Gastroesophageal sphincter (tissue), 4 donors: ENCODE measurements at regions not wholly inside any gene's neighbourhood (a gene's known extent, or its start where the extent isn't known, plus 50 kb on each side); places are given as distances from the start of the nearest gene placed in this dataset.

Experiments used
- ATAC-seq: fragments of 150-250 bp; one replicate; pipeline ENCODE4 v1.9.1; 2016; ENCODE audit warnings: mild to moderate bottlenecking, moderate library complexity
- H3K27ac ChIP-seq, 4 donors: fragments of 200-600 bp; sonication (generic) in 3 of 4; 1 replicate in 3 of 4; 2 replicates in 1 of 4; pipeline ENCODE4 v1.5.1; 2016 to 2019
- H3K27me3 ChIP-seq: fragments of 200-600 bp; sonication (generic); one replicate; pipeline ENCODE4 v1.5.1; 2019
- H3K36me3 ChIP-seq, 2 donors: fragments of 200-600 bp; sonication (generic); one replicate each; pipeline ENCODE4 v1.5.1; 2019; ENCODE audit warnings: control low read depth in 1 of 2
- H3K4me1 ChIP-seq, 3 donors: fragments of 200-600 bp; sonication (generic); 1 replicate in 2 of 3; 2 replicates in 1 of 3; pipeline ENCODE4 v1.5.1; 2016 to 2019; ENCODE audit warnings: control low read depth in 2 of 3
- H3K4me3 ChIP-seq, 2 donors: fragments of 200-600 bp; sonication (generic); one replicate each; pipeline ENCODE4 v1.5.1; 2019; ENCODE audit warnings: mild to moderate bottlenecking in 1 of 2, moderate library complexity in 1 of 2
- H3K9me3 ChIP-seq, 3 donors: fragments of 200-600 bp; sonication (generic); one replicate each; pipeline ENCODE4 v1.5.1; 2017 to 2019; ENCODE audit warnings: control low read depth in 2 of 3
- CTCF ChIP-seq, 4 experiments: fragments of 200-600 bp in 2 of 4; fragments of 450-650 bp in 2 of 4; sonication (generic) in 1 of 4; IDR thresholded peaks; one replicate each; pipeline ENCODE4 v1.5.1; 2017 to 2019; ENCODE audit warnings: antibody characterized with exemption in 4 of 4, mild to moderate bottlenecking in 2 of 4, moderate library complexity in 2 of 4
- EP300 ChIP-seq: sonication (generic); formaldehyde crosslinking; IDR thresholded peaks from one replicate; pipeline ENCODE4 v1.6.1; 2017; ENCODE audit warnings: antibody characterized with exemption, mild to moderate bottlenecking
- POLR2A ChIP-seq, 2 donors: fragments of 450-650 bp; IDR thresholded peaks; one replicate each; pipeline ENCODE4 v1.6.1; 2017; ENCODE audit warnings: antibody characterized with exemption in 2 of 2, mild to moderate bottlenecking in 2 of 2, moderate library complexity in 1 of 2
- POLR2AphosphoS5 ChIP-seq: sonication (generic); formaldehyde crosslinking; IDR thresholded peaks from one replicate; pipeline ENCODE4 v1.6.1; 2017; ENCODE audit warnings: antibody characterized with exemption
- WGBS, 2 donors: methylation state at CpG; one replicate each; pipeline ENCODE4 v1.1.5; 2018; ENCODE audit warnings: low coverage in 1 of 2; 5-methylcytosine and 5-hydroxymethylcytosine counted together

- TF ChIP-seq EP300, result no peak
- no peak for TF ChIP-seq POLR2A (IDR thresholded peaks at IDR 0.05)
- no peak for TF ChIP-seq CTCF (IDR thresholded peaks at IDR 0.05)
- TF ChIP-seq POLR2AphosphoS5, result no peak
- WGBS, 2 donors, result 70 to 78% methylated on average over 3 to 5 of the region's 8 CpGs
Measured at GRCh38 chr4:175253184-175253902, 335.2 kb downstream of the ADAM29 start.

GRCh38 chr4:175263537-175263936 is 345.4 kb downstream of the ADAM29 start:
- 70 to 82% methylated on average over 1 of the region's 1 CpG for WGBS, 2 donors
- ATAC-seq, result no peak
- TF ChIP-seq CTCF (IDR thresholded peaks at IDR 0.05) (no peak), EP300 (no peak), POLR2AphosphoS5 (no peak), POLR2A (IDR thresholded peaks at IDR 0.05) (no peak)

More at GRCh38 chr4:175253184-175253902, 335.2 kb downstream of the ADAM29 start:
- Histone ChIP-seq H3K9me3 (no peaks in the 10 kb centered on the region), H3K27me3 (no peaks in the 10 kb centered on the region), H3K4me3 (no peak overlapping the region), H3K27ac (no peak overlapping the region), H3K36me3 (no peaks in the 10 kb centered on the region), H3K4me1 (no peaks in the 10 kb centered on the region)
- no peak for ATAC-seq

GRCh38 chr4:175271010-175271630 is 353.0 kb downstream of the ADAM29 start:
- WGBS, 2 donors, result 63 to 65% methylated on average over 2 of the region's 2 CpGs
- TF ChIP-seq POLR2A (IDR thresholded peaks at IDR 0.05) (no peak), POLR2AphosphoS5 (no peak)
- Histone ChIP-seq H3K27ac (no peak overlapping the region), H3K27me3 (no peaks in the 10 kb centered on the region), H3K36me3 (no peaks in the 10 kb centered on the region), H3K9me3 (no peaks in the 10 kb centered on the region), H3K4me1 (no peaks in the 10 kb centered on the region), H3K4me3 (no peak overlapping the region)
- ATAC-seq, result no peak

More at GRCh38 chr4:175263537-175263936, 345.4 kb downstream of the ADAM29 start:
- no peaks in the 10 kb centered on the region for H3K9me3 ChIP-seq
- H3K36me3 ChIP-seq, result no peaks in the 10 kb centered on the region
- no peaks in the 10 kb centered on the region for H3K27me3 ChIP-seq
- H3K4me1 ChIP-seq, result no peaks in the 10 kb centered on the region
- H3K4me3 ChIP-seq, result no peak overlapping the region
- H3K27ac ChIP-seq, result no peak overlapping the region

GRCh38 chr4:175273995-175274753 is 356.0 kb downstream of the ADAM29 start:
- no peaks in the 10 kb centered on the region for H3K27me3 ChIP-seq
- no peak overlapping the region for H3K4me3 ChIP-seq
- 68 to 72% methylated on average over 4 of the region's 4 CpGs for WGBS, 2 donors
- no peaks in the 10 kb centered on the region for H3K4me1 ChIP-seq
- H3K36me3 ChIP-seq, result no peaks in the 10 kb centered on the region
- no peak for TF ChIP-seq CTCF (IDR thresholded peaks at IDR 0.05)
- TF ChIP-seq POLR2AphosphoS5, result no peak
- no peak for TF ChIP-seq POLR2A (IDR thresholded peaks at IDR 0.05)
- no peak for TF ChIP-seq EP300
- ATAC-seq, result no peak
- no peak overlapping the region for H3K27ac ChIP-seq
- H3K9me3 ChIP-seq, result no peaks in the 10 kb centered on the region

- Histone ChIP-seq H3K36me3 (no peaks in the 10 kb centered on the region), H3K4me3 (no peak overlapping the region), H3K27me3 (no peaks in the 10 kb centered on the region), H3K27ac (no peak overlapping the region), H3K4me1 (no peaks in the 10 kb centered on the region), H3K9me3 (no peaks in the 10 kb centered on the region)
- TF ChIP-seq CTCF (IDR thresholded peaks at IDR 0.05) (no peak), POLR2AphosphoS5 (no peak), EP300 (no peak), POLR2A (IDR thresholded peaks at IDR 0.05) (no peak)
- no peak for ATAC-seq
- WGBS, 2 donors, result 78 to 89% methylated on average over 3 to 7 of the region's 7 CpGs
Measured at GRCh38 chr4:175277816-175278215, 359.7 kb downstream of the ADAM29 start.
